HepG2 (cell line): ENCODE measurements at regions not wholly inside any gene's neighbourhood (a gene's known extent, or its start where the extent isn't known, plus 50 kb on each side); places are given as distances from the start of the nearest gene placed in this dataset.

Experiments
- ATAC-seq: fragments of 200-7000 bp; cut with Tn5 transposase; 3 replicates; pipeline ENCODE4 v1.9.1; 2020; ENCODE audit warnings: mild to moderate bottlenecking, moderate library complexity
- BruUV-seq: library from RNA; stranded (reverse); fragments of 400-500 nt; replicated peaks from 2 replicates; lab custom pipeline; 2021; lab: Mats Ljungman, UMichigan
- CTCF ChIA-PET: fragments of 300-600 bp; formaldehyde crosslinking; extraction: SDS; loops from one replicate; lab custom pipeline; 2021; ENCODE audit warnings: low total read pairs, inconsistent platforms, low intra/inter-chr PET ratio; lab: Yijun Ruan, JAX
- POLR2A ChIA-PET: fragments of 350-600 bp; sonication (Branson Sonifier 250); formaldehyde crosslinking; loops from one replicate; lab custom pipeline; 2020; ENCODE audit warnings: antibody characterized with exemption, inconsistent platforms; lab: Yijun Ruan, JAX
- DNase-seq: peaks from one replicate; pipeline ENCODE4 v3.0.0-alpha.2; 2015; ENCODE audit warnings: low spot score
- FAIRE-seq: peaks from 3 replicates; lab custom pipeline; 2011; peaks lifted over from hg19 to GRCh38; lab: Jason Lieb, UNC
- H2AFZ ChIP-seq: one replicate; pipeline ENCODE4 v1.6.1; 2011; ENCODE audit warnings: low read length, inconsistent platforms
- H3K27ac ChIP-seq: fragments of 300-600 bp; 3 replicates; pipeline ENCODE4 v1.8.0; 2011; ENCODE audit warnings: mixed run types, mild to moderate bottlenecking, mixed read lengths, low read length, inconsistent platforms; ENCODE audit not compliant: insufficient read depth; ENCODE audit errors: extremely low read length
- H3K27me3 ChIP-seq, 2 experiments: fragments of 200-600 bp in 1 of 2; 2 replicates in 1 of 2; 3 replicates in 1 of 2; pipeline versions ENCODE4 v1.6.0 to v1.8.0; 2011; ENCODE audit warnings: low read length in 2 of 2, mild to moderate bottlenecking in 2 of 2, moderate library complexity in 2 of 2, inconsistent platforms in 1 of 2; ENCODE audit not compliant: insufficient read depth in 2 of 2, control insufficient read depth in 1 of 2
- H3K36me3 ChIP-seq, 2 experiments: fragments of 200-600 bp in 1 of 2; replicated peaks in 1 of 2; 2 replicates in 1 of 2; 3 replicates in 1 of 2; pipeline versions ENCODE4 v1.5.1 to v1.8.0; 2011; ENCODE audit warnings: low read length in 2 of 2, inconsistent platforms in 1 of 2; ENCODE audit not compliant: insufficient read depth in 2 of 2, control insufficient read depth in 1 of 2
- H3K4me1 ChIP-seq: 2 replicates; pipeline ENCODE4 v1.5.1; 2012; ENCODE audit warnings: low read length, inconsistent platforms; ENCODE audit not compliant: insufficient read depth
- H3K4me2 ChIP-seq: 2 replicates; pipeline ENCODE4 v1.6.0; 2011; ENCODE audit warnings: low read depth, low read length, inconsistent platforms
- H3K4me3 ChIP-seq, 3 experiments: fragments of 200-600 bp in 1 of 3; sonication (generic), shearing (Covaris generic) in 1 of 3; replicated peaks in 1 of 3; 2 replicates each; pipeline ENCODE4 v1.5.1; 2011 to 2016; ENCODE audit warnings: low read length in 3 of 3, inconsistent platforms in 2 of 3, low read depth in 2 of 3, mild to moderate bottlenecking in 2 of 3, control low read depth in 1 of 3, mixed read lengths in 1 of 3; ENCODE audit not compliant: insufficient read depth in 1 of 3
- H3K79me2 ChIP-seq: one replicate; pipeline ENCODE4 v1.6.1; 2011; ENCODE audit warnings: low read length, inconsistent platforms; ENCODE audit not compliant: insufficient read depth
- H3K9ac ChIP-seq: 2 replicates; pipeline ENCODE4 v1.6.0; 2011; ENCODE audit warnings: mild to moderate bottlenecking, low read depth, low read length, inconsistent platforms; ENCODE audit not compliant: insufficient read depth
- H3K9me3 ChIP-seq: 2 replicates; pipeline ENCODE4 v1.5.1; 2012; ENCODE audit warnings: mild to moderate bottlenecking, low read length
- H4K20me1 ChIP-seq: 2 replicates; pipeline ENCODE4 v1.6.0; 2011; ENCODE audit warnings: inconsistent platforms, mild to moderate bottlenecking, low read length, moderate library complexity; ENCODE audit not compliant: insufficient read depth
- EEA1 ChIP-seq: sonication (generic); formaldehyde crosslinking; IDR thresholded peaks from 2 replicates; pipeline ENCODE4 v1.5.1; 2020; ENCODE audit warnings: mild to moderate bottlenecking, missing genetic modification reagents, borderline replicate concordance
- HDAC2 ChIP-seq: sonication (generic); formaldehyde crosslinking; IDR thresholded peaks from 2 replicates; pipeline ENCODE4 v1.4.0; 2020; ENCODE audit warnings: missing genetic modification reagents
- PITX1 ChIP-seq: sonication (generic); formaldehyde crosslinking; IDR thresholded peaks from 2 replicates; pipeline ENCODE4 v1.5.1; 2020; ENCODE audit warnings: mild to moderate bottlenecking, missing genetic modification reagents
- ZNF121 ChIP-seq: sonication (generic); formaldehyde crosslinking; IDR thresholded peaks from 2 replicates; pipeline ENCODE4 v1.5.0; 2020; ENCODE audit warnings: mild to moderate bottlenecking, missing genetic modification reagents
- ZNF234 ChIP-seq: sonication (generic); formaldehyde crosslinking; conservative IDR thresholded peaks from 2 replicates; pipeline ENCODE4 v1.5.1; 2020; ENCODE audit warnings: mild to moderate bottlenecking, missing genetic modification reagents
- ZNF775 ChIP-seq: sonication (generic); formaldehyde crosslinking; IDR thresholded peaks from 2 replicates; pipeline ENCODE4 v1.4.0; 2020; ENCODE audit warnings: missing genetic modification reagents, mild to moderate bottlenecking, moderate library complexity, borderline replicate concordance
- WGBS: methylation state at CpG from one replicate; pipeline ENCODE4 v1.1.6; 2017; ENCODE audit warnings: low lambda C conversion rate; 5-methylcytosine and 5-hydroxymethylcytosine counted together
- in situ Hi-C: cut with HindIII; loops from 2 replicates; pipeline ENCODE4 v1.10.0; 2017; ENCODE audit warnings: low pct_unique_long_range_greater_than_20kb; ENCODE audit not compliant: extremely low pct_ligation_motif_present
- intact Hi-C: fragments of 100-400 bp; cut with micrococcal nuclease; formaldehyde crosslinking; loops from one replicate; pipeline ENCODE4 v1.10.0; 2022; ENCODE audit not compliant: unreplicated experiment
- TF ChIP-seq, protein P1 (sequence below), 2 experiments: sonication (generic) in 1 of 2; formaldehyde crosslinking in 1 of 2; IDR thresholded peaks; 2 replicates each; pipeline versions ENCODE4 v1.6.1 to v1.9.0; 2014 to 2022; ENCODE audit warnings: antibody characterized with exemption in 1 of 2, borderline replicate concordance in 1 of 2, inconsistent platforms in 1 of 2, low read depth in 1 of 2, missing genetic modification reagents in 1 of 2
- TF ChIP-seq, protein P2 (sequence below): sonication (generic); formaldehyde crosslinking; IDR thresholded peaks from 2 replicates; pipeline ENCODE4 v1.4.0; 2020; ENCODE audit warnings: missing genetic modification reagents, borderline replicate concordance
- TF ChIP-seq, protein P3 (sequence below): sonication (generic); formaldehyde crosslinking; IDR thresholded peaks from 2 replicates; pipeline ENCODE4 v1.5.1; 2020; ENCODE audit warnings: missing genetic modification reagents, mild to moderate bottlenecking, borderline replicate concordance
- TF ChIP-seq, protein P4 (sequence below): sonication (generic); formaldehyde crosslinking; conservative IDR thresholded peaks from 2 replicates; pipeline ENCODE4 v1.8.0; 2022; ENCODE audit warnings: mild to moderate bottlenecking, moderate library complexity, missing genetic modification reagents

DNA sequence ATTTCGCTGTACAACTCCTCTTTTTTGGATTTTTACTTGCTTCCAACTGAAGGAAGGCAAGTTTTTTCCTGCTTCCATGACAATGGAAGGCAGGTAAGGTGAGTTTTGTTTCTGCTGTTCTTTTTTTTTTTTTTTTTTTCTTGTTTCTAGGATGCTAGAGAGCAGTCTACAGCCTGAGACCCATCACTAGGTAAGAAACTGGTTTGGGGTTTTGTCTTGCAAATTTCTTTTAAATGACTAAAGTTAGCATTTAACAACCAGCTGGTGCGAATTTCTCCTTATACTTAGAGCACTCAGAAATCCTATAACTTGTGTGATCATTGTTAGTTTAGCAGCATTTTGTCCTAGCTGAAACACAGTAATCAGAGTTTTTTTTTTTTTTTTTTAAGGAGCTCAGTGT, 378.4 kb upstream of the CNKSR2 start (continued):
- TF ChIP-seq HDAC2 (CRISPR knock-in tag) (no peak), ZNF121 (CRISPR knock-in tag) (no peak)
- TF ChIP-seq, protein P1, sequence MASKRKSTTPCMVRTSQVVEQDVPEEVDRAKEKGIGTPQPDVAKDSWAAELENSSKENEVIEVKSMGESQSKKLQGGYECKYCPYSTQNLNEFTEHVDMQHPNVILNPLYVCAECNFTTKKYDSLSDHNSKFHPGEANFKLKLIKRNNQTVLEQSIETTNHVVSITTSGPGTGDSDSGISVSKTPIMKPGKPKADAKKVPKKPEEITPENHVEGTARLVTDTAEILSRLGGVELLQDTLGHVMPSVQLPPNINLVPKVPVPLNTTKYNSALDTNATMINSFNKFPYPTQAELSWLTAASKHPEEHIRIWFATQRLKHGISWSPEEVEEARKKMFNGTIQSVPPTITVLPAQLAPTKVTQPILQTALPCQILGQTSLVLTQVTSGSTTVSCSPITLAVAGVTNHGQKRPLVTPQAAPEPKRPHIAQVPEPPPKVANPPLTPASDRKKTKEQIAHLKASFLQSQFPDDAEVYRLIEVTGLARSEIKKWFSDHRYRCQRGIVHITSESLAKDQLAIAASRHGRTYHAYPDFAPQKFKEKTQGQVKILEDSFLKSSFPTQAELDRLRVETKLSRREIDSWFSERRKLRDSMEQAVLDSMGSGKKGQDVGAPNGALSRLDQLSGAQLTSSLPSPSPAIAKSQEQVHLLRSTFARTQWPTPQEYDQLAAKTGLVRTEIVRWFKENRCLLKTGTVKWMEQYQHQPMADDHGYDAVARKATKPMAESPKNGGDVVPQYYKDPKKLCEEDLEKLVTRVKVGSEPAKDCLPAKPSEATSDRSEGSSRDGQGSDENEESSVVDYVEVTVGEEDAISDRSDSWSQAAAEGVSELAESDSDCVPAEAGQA (IDR thresholded peaks at IDR 0.05; ENCODE audit: low read depth), result no peak
- TF ChIP-seq, protein P1 (CRISPR knock-in tag; IDR thresholded peaks at IDR 0.05; ENCODE audit: borderline replicate concordance), result no peak

DNA sequence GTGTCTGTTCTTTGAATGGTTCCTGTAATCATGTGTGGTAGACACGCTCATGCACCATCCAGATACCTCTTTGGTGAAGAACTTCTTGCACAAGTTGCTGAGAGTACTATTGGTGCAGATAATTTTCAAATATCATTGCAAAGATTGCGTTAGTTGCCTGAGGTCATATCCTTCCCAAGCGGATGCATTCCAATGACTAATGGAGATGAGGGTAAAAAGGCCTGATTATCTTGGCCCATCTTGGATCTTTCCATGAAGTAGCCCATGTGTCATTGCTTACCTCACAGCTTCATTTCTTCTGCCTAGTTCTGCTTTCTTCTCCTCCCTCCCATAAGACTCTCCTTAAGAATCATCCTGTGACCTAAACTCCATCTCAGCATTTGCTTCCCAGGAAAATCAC, 384.9 kb upstream of the CNKSR2 start:
- Histone ChIP-seq H3K27ac (no peak overlapping the region), H3K4me1 (no peaks in the 10 kb centered on the region), H3K4me2 (no peak overlapping the region), H4K20me1 (no peaks in the 10 kb centered on the region), H2AFZ (no peak overlapping the region), H3K9me3 (no peaks in the 10 kb centered on the region), H3K79me2 (no peaks in the 10 kb centered on the region), H3K27me3 (no peaks in the 10 kb centered on the region), H3K36me3 (no peaks in the 10 kb centered on the region), H3K4me3 (no peak overlapping the region), H3K9ac (no peak overlapping the region)
- FAIRE-seq (no peak), ATAC-seq (no peak), DNase-seq (no peak)
- CTCF ChIA-PET, result no interaction called here
- POLR2A ChIA-PET, result no interaction called here
- intact Hi-C loops (no loop called here), in situ Hi-C loops (no loop called here)
- no TSS peak for BruUV-seq
- no CpG with 5 or more reads among the region's 3 CpGs for WGBS
- TF ChIP-seq, protein P2, sequence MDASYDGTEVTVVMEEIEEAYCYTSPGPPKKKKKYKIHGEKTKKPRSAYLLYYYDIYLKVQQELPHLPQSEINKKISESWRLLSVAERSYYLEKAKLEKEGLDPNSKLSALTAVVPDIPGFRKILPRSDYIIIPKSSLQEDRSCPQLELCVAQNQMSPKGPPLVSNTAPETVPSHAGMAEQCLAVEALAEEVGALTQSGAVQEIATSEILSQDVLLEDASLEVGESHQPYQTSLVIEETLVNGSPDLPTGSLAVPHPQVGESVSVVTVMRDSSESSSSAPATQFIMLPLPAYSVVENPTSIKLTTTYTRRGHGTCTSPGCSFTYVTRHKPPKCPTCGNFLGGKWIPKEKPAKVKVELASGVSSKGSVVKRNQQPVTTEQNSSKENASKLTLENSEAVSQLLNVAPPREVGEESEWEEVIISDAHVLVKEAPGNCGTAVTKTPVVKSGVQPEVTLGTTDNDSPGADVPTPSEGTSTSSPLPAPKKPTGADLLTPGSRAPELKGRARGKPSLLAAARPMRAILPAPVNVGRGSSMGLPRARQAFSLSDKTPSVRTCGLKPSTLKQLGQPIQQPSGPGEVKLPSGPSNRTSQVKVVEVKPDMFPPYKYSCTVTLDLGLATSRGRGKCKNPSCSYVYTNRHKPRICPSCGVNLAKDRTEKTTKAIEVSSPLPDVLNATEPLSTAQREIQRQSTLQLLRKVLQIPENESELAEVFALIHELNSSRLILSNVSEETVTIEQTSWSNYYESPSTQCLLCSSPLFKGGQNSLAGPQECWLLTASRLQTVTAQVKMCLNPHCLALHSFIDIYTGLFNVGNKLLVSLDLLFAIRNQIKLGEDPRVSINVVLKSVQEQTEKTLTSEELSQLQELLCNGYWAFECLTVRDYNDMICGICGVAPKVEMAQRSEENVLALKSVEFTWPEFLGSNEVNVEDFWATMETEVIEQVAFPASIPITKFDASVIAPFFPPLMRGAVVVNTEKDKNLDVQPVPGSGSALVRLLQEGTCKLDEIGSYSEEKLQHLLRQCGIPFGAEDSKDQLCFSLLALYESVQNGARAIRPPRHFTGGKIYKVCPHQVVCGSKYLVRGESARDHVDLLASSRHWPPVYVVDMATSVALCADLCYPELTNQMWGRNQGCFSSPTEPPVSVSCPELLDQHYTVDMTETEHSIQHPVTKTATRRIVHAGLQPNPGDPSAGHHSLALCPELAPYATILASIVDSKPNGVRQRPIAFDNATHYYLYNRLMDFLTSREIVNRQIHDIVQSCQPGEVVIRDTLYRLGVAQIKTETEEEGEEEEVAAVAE, result no peak
- TF ChIP-seq PITX1 (no peak), EEA1 (no peak), ZNF234 (CRISPR knock-in tag) (no peak), ZNF775 (CRISPR knock-in tag) (no peak)
- TF ChIP-seq, protein P3, sequence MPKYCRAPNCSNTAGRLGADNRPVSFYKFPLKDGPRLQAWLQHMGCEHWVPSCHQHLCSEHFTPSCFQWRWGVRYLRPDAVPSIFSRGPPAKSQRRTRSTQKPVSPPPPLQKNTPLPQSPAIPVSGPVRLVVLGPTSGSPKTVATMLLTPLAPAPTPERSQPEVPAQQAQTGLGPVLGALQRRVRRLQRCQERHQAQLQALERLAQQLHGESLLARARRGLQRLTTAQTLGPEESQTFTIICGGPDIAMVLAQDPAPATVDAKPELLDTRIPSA, result no peak
- TF ChIP-seq, protein P4, sequence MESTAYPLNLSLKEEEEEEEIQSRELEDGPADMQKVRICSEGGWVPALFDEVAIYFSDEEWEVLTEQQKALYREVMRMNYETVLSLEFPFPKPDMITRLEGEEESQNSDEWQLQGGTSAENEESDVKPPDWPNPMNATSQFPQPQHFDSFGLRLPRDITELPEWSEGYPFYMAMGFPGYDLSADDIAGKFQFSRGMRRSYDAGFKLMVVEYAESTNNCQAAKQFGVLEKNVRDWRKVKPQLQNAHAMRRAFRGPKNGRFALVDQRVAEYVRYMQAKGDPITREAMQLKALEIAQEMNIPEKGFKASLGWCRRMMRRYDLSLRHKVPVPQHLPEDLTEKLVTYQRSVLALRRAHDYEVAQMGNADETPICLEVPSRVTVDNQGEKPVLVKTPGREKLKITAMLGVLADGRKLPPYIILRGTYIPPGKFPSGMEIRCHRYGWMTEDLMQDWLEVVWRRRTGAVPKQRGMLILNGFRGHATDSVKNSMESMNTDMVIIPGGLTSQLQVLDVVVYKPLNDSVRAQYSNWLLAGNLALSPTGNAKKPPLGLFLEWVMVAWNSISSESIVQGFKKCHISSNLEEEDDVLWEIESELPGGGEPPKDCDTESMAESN, result no peak
